DOHH2 (cell line): ENCODE measurements at regions not wholly inside any gene's neighbourhood (a gene's known extent, or its start where the extent isn't known, plus 50 kb on each side); places are given as distances from the start of the nearest gene placed in this dataset.

ENCODE experiments used
- H3F3A ChIP-seq: fragments of 200-600 bp; sonication (generic), shearing (Covaris generic); 2 replicates; pipeline ENCODE4 v1.6.0; 2016; ENCODE audit warnings: antibody characterized with exemption, mild to moderate bottlenecking; ENCODE audit not compliant: control insufficient read depth, insufficient read depth
- H3K27ac ChIP-seq: fragments of 200-600 bp; sonication (generic); 2 replicates; pipeline ENCODE4 v1.5.1; 2014; ENCODE audit warnings: low read depth, mild to moderate bottlenecking, low read length, moderate library complexity
- H3K27me3 ChIP-seq: fragments of 200-600 bp; sonication (generic); 2 replicates; pipeline ENCODE4 v1.6.1; 2014; ENCODE audit warnings: mild to moderate bottlenecking, low read length, mixed read lengths; ENCODE audit not compliant: control insufficient read depth
- H3K36me3 ChIP-seq: fragments of 200-600 bp; sonication (generic); 2 replicates; pipeline ENCODE4 v1.6.1; 2014; ENCODE audit warnings: mild to moderate bottlenecking, low read length, moderate library complexity, mixed read lengths; ENCODE audit not compliant: control insufficient read depth
- H3K4me1 ChIP-seq: fragments of 200-600 bp; sonication (generic); 2 replicates; pipeline ENCODE4 v1.6.1; 2014; ENCODE audit warnings: mild to moderate bottlenecking, low read length, mixed read lengths; ENCODE audit not compliant: control insufficient read depth
- H3K4me2 ChIP-seq: fragments of 200-600 bp; sonication (generic); 2 replicates; pipeline ENCODE4 v1.6.0; 2014; ENCODE audit warnings: mild to moderate bottlenecking, low read length, moderate library complexity
- H3K4me3 ChIP-seq: fragments of 200-600 bp; sonication (generic); 2 replicates; pipeline ENCODE4 v1.5.1; 2014; ENCODE audit warnings: mild to moderate bottlenecking, low read length, mixed read lengths
- H3K79me2 ChIP-seq: fragments of 200-600 bp; sonication (generic); 2 replicates; pipeline ENCODE4 v1.6.1; 2014; ENCODE audit warnings: mild to moderate bottlenecking, low read length, mixed read lengths; ENCODE audit not compliant: control insufficient read depth
- H3K9me2 ChIP-seq: fragments of 200-600 bp; sonication (generic); replicated peaks from 2 replicates; pipeline ENCODE4 v1.6.1; 2014; ENCODE audit warnings: mild to moderate bottlenecking, low read length, mixed read lengths; ENCODE audit not compliant: control insufficient read depth
- H3K9me3 ChIP-seq: fragments of 200-600 bp; sonication (generic); 2 replicates; pipeline ENCODE4 v1.6.1; 2014; ENCODE audit warnings: antibody characterized with exemption, low read length, mixed read lengths; ENCODE audit not compliant: control insufficient read depth, insufficient read depth
- H4K20me1 ChIP-seq: fragments of 200-600 bp; sonication (generic); 2 replicates; pipeline ENCODE4 v1.6.0; 2014; ENCODE audit warnings: low read depth, mild to moderate bottlenecking, antibody characterized with exemption, low read length, moderate library complexity; ENCODE audit not compliant: control insufficient read depth, insufficient read depth
- EZH2phosphoT487 ChIP-seq: fragments of 200-600 bp; sonication (generic); IDR thresholded peaks from 2 replicates; pipeline ENCODE4 v1.6.1; 2017; ENCODE audit warnings: borderline replicate concordance, mild to moderate bottlenecking, antibody characterized with exemption, low read length, moderate library complexity, mixed read lengths
- TF ChIP-seq, protein P1 (sequence below): fragments of 200-600 bp; sonication (generic); IDR thresholded peaks from one replicate; pipeline ENCODE4 v1.5.1; 2014; ENCODE audit warnings: antibody characterized with exemption, mild to moderate bottlenecking, low read depth, low read length; ENCODE audit not compliant: poor library complexity, severe bottlenecking

DNA sequence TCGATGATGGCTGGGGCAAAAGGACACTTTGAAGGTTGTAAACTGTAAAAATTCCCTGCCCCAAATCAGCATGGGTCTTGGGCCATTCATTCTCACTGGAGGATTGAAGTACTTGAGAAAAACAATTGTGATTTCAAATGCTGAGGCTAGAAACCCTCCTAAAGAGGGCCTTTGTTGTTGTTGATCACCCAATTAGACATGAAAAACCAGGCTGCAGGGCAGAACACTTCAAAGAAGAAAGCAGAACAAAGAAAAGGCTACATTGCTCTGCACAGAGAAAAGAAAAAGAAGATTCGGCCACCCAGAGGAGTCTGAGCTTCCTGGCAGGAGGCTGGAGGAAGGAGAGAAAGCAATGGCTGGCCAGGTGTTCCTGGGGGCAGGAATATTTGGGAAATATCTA lies 143.1 kb downstream of the NPY start:
- Histone ChIP-seq H3K9me2 (no peaks in the 10 kb centered on the region), H3F3A (no peaks in the 10 kb centered on the region), H3K9me3 (peaks cover 7% of the 10 kb centered on the region), H3K27ac (no peak overlapping the region), H3K79me2 (no peaks in the 10 kb centered on the region), H3K36me3 (no peaks in the 10 kb centered on the region), H3K4me2 (no peak overlapping the region), H3K4me3 (no peak overlapping the region), H3K4me1 (no peaks in the 10 kb centered on the region), H3K27me3 (peaks cover 3% of the 10 kb centered on the region; the same call in 1 of the 2 replicates), H4K20me1 (no peaks in the 10 kb centered on the region)
- no peak for TF ChIP-seq EZH2phosphoT487
- TF ChIP-seq, protein P1, sequence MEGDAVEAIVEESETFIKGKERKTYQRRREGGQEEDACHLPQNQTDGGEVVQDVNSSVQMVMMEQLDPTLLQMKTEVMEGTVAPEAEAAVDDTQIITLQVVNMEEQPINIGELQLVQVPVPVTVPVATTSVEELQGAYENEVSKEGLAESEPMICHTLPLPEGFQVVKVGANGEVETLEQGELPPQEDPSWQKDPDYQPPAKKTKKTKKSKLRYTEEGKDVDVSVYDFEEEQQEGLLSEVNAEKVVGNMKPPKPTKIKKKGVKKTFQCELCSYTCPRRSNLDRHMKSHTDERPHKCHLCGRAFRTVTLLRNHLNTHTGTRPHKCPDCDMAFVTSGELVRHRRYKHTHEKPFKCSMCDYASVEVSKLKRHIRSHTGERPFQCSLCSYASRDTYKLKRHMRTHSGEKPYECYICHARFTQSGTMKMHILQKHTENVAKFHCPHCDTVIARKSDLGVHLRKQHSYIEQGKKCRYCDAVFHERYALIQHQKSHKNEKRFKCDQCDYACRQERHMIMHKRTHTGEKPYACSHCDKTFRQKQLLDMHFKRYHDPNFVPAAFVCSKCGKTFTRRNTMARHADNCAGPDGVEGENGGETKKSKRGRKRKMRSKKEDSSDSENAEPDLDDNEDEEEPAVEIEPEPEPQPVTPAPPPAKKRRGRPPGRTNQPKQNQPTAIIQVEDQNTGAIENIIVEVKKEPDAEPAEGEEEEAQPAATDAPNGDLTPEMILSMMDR: no peak

DNA sequence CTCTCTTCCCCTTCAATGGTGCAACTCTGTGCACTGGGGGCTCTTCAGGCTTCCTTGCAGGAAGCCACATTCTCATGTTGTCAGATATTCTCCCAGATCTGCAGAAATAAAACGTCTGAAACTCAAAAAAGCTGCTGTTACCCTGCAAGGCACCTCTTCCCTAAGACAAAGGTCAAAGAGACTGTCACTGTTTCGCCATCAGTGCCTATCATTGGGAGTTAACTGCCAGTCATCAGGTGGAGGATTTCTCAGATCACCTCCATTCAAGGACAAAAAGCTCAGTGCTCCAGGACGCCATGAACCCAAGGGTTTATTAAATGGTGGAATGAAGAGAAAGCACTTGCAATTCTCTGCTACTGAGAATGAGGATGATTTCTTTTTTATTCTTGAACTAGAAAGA lies 144.6 kb upstream of the PALS2 start:
- H4K20me1 ChIP-seq: no peaks in the 10 kb centered on the region
- no peaks in the 10 kb centered on the region for H3K36me3 ChIP-seq
- H3K4me1 ChIP-seq: no peaks in the 10 kb centered on the region
- peaks cover 3% of the 10 kb centered on the region; the same call in 1 of the 2 replicates for H3K27me3 ChIP-seq
- TF ChIP-seq EZH2phosphoT487: no peak
- TF ChIP-seq, protein P1: no peak
- no peaks in the 10 kb centered on the region for H3K9me2 ChIP-seq
- peaks cover 7% of the 10 kb centered on the region for H3K9me3 ChIP-seq
- no peaks in the 10 kb centered on the region for H3K79me2 ChIP-seq
- H3K27ac ChIP-seq: no peak overlapping the region
- H3K4me3 ChIP-seq: no peak overlapping the region
- H3K4me2 ChIP-seq: no peak overlapping the region
- H3F3A ChIP-seq: no peaks in the 10 kb centered on the region

DNA sequence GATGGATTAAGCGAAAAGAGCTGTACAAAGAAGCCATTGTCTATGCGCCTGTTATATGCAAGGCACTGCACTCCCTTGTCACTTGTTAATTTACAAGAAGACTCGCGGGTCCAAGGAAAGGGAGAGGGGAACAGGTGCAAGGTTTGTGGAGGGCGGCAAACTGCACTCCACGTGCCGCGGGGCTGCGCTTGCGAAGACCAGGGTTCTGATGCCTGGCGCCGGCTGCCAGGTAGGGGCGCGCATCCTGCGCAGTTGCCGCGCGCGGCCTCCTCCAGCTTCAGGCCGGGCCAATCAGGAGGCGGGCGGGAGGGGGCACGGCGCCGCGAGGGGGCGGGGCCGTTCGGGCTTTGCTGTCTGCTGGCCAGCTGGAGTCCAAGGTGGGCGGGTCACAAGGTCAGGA lies 140.6 kb upstream of the PALS2 start:
- TF ChIP-seq, protein P1: no peak
- Histone ChIP-seq H3K9me2 (no peaks in the 10 kb centered on the region), H3K4me1 (no peaks in the 10 kb centered on the region), H3K36me3 (no peaks in the 10 kb centered on the region), H4K20me1 (no peaks in the 10 kb centered on the region), H3K79me2 (no peaks in the 10 kb centered on the region), H3K4me3 (no peak overlapping the region), H3F3A (no peaks in the 10 kb centered on the region), H3K4me2 (no peak overlapping the region), H3K27me3 (peaks cover 3% of the 10 kb centered on the region; the same call in 1 of the 2 replicates), H3K9me3 (no peaks in the 10 kb centered on the region), H3K27ac (no peak overlapping the region)

DNA sequence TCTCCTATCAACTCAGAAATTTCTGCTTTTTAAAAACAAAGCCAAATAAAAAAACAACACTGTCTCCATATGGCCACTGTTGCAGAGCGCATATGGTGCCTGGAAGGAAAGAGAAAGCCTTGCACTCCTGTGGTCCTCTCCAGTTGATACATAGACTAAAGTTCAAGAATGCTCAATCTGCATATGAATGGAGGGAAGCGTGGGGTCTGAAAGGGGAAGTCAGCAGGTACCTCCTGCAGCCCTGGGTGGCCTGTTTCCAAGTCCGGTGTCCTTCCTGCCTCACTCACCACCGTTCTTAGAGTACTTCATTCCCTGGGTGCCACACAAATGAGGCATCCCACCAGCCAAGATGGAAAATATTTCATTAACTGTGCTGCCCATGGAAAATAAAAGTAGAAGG lies 138.3 kb upstream of the PALS2 start:
- no peaks in the 10 kb centered on the region for H4K20me1 ChIP-seq
- no peaks in the 10 kb centered on the region for H3K9me3 ChIP-seq
- H3K27me3 ChIP-seq: no peaks in the 10 kb centered on the region
- no peaks in the 10 kb centered on the region for H3K36me3 ChIP-seq
- no peak overlapping the region for H3K4me3 ChIP-seq
- H3K79me2 ChIP-seq: no peaks in the 10 kb centered on the region
- TF ChIP-seq, protein P1: no peak
- no peak for TF ChIP-seq EZH2phosphoT487
- no peaks in the 10 kb centered on the region for H3K4me1 ChIP-seq
- no peaks in the 10 kb centered on the region for H3K9me2 ChIP-seq
- no peak overlapping the region for H3K4me2 ChIP-seq
- H3F3A ChIP-seq: no peaks in the 10 kb centered on the region
- H3K27ac ChIP-seq: no peak overlapping the region
